GM18520 (cell line): ENCODE measurements at regions not wholly inside any gene's neighbourhood (a gene's known extent, or its start where the extent isn't known, plus 50 kb on each side); places are given as distances from the start of the nearest gene placed in this dataset.
"Not testable (repeated sequence)": the region's sequence is repeated elsewhere in the genome, so short reads cannot be mapped to it uniquely, and the experiment has no call there.

Source experiments
- ATAC-seq: cut with Tn5 transposase; IDR thresholded peaks from one replicate; pipeline ENCODE4 v1.9.1; 2021; ENCODE audit not compliant: unreplicated experiment

DNA sequence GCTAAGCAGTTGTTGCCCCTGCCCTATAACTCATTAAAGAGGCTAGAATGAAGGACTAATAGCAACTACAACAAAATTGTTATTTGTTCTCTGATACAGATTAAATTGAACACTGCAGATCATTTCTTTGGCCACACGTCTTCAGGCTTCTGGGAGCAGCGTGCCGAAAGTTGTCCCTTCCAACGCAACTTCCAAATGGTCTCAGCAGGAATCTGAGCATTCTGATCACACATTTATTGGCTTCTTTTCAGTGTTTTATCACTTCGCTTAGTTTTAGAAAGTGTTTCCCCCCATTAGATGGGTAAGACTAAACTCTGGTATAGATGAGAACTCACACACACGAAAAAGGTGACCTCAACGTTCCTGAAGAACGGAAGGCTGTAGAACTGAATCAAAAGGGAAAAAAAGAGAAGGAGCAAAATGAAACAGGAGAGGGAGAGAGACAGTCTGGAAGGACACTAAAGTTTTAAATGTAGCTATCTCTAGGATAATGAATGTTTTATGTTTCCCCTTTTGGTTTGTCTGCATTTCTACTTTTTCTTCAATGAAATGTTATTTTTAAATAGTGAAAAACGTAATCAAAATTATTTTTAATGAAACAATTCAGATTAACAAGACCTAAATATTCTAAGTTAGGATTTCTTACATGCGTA, 336.5 kb downstream of the RRAGC start:
- ATAC-seq: no peak

DNA sequence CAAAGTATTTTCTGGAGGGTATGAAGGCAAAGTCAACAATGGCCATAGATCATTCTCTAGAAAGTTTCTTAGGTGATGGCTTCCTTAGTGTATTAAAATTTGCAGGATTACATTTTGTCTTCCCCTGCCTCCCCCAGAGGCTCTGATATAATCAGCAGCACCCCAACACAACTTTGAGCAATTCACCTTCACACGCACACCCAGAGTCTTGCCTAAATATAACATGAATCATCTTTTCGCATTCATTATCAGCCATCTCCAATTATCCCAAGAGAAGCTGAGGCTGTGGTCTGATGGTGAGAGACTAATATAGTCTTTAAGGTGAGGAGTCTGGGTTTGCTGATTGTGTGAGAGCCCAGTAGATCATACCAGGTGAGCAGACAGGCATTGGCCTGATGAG, 343.0 kb downstream of the RRAGC start:
- ATAC-seq: no peak

DNA sequence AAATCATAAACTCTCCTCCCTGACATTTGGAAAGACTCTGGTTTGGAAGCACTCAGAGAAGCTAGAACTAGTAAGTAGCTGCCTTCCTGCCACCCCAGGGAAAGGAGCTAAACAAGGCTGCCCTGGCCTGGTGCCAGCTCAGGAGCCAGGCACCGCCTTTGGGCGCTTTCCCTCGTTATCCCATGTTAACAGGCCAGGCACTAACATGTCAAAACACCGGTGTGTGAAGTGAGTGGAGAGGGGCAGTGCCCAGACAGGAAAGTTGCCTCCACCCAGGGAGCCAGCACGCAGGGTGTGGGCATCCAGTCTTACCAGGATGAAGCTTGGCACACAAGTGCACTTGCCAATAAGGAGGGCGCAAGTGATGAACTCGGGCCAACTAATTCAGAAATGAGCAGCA, 346.8 kb downstream of the RRAGC start:
- ATAC-seq: no peak

- no peak for ATAC-seq
These were observed 347.4 kb downstream of the RRAGC start for GRCh38 chr1:38512024-38512767.

DNA sequence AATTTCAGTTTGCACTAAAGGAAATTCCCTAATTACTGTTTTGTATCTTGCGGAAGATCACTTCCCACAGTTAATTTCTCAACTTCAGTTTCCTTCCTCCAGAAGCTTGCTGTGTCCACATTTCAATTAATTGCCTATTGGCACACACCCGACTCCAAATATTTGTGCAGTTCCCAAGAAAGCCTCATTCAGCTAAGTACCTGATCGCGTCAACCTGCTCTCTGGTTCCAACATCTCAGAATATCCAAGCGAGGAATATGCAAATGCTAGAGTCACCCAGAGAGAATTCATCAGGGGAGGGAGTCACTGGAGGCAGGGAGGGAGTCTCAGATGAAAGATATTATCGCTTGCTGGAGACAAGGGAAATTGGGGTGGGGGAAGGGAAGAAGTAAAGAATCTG, 351.3 kb downstream of the RRAGC start:
- ATAC-seq: no peak

DNA sequence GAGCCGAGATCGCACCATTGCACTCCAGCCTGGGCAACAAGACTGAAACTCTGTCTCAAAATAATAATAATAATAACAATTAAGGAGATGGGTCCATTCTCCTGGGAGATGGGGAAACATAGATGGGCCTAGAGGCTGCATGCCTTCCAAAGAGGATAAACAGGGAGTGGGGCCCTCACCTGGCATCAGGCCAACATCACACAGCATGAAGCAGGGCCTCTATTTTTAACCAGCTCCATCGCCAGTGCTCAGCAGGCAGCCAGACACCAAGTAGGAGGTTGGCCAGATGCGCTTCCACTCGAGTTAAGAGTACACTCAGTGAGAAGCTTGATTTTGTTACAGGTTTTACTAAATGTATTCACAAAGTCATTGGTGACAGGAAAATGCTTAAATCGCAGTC, 352.0 kb downstream of the RRAGC start:
- ATAC-seq: no peak

DNA sequence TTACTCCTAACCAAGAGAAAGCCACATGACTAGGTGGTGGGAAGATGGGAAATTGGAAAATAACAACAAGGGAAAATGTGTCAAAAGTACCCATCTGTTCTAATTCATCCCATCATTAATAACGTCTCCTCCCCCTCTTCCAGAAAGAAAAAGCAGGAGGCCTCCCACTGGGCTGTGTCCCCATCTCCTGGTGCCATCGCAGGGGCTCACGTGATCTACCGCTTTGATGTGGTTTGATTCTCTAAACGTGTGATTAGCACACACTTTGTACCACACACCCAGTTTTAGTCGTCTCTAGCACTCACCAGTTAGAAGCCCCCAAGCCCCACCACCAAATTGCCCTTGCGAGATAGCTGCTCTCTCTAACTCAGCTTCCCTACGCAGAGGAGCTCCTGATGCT, 353.6 kb downstream of the RRAGC start:
- ATAC-seq: no peak

DNA sequence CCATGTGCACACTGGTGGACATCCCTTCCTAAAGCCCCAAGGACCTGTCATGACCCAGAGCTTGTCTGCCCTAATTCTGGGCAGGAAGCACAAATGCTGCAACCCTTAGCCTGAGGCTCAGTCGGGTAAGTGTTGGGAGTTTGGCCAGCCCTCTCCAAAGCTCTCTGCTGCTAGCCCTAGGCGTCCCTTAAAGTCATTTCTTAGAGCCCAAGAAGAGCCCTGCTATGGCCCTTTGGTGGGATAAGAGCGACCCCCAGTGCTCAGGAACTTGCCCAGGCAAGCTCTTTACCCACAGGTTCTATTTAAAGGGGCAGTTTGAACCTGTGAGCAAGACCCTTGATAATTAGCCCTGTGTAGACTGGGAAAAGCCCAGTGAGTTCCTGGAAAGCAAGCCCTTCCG, 356.8 kb downstream of the RRAGC start:
- no peak for ATAC-seq

DNA sequence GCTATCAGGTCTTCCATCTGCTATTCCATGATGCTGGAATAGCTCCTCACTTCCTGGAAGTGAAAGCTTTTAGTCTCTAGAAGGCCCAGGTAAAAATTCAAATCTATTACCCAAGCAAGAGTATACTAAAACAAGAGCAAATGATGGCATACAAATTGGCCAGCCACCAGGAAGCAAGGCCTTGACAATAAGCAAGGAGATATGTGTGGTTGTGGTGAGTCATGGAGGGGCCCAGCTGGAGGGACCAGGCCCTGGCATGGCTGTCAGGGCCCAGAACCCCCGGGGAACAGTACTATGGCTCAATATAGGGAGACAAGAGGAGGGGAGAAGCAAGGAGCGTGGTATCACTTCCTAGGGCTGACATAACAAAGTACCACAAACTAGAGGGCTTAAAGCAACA, 358.7 kb downstream of the RRAGC start:
- no peak for ATAC-seq

- ATAC-seq: no peak
These were observed 359.2 kb downstream of the RRAGC start for GRCh38 chr1:38500352-38500751.

DNA sequence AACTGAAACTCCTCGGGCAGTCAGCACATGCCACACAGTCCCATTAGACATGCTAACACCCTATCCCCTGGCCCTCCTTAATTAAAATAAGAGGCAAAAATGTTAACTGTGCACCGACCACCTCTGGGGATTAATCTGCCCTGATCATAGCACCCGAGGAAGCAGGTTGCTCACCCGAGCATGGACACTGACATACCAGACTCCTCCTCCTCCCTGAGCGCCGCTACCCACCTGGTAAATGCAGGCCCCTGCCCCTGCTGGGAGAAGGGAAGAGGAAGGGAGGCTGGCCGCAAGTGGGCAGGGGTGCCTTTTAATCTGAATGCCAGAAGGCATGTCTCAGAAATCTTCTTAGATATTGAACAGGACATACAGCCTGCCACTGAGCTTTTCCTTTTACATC, 360.9 kb downstream of the RRAGC start:
- no peak for ATAC-seq

- ATAC-seq: no peak
These were observed 361.5 kb downstream of the RRAGC start for GRCh38 chr1:38497921-38498656.

DNA sequence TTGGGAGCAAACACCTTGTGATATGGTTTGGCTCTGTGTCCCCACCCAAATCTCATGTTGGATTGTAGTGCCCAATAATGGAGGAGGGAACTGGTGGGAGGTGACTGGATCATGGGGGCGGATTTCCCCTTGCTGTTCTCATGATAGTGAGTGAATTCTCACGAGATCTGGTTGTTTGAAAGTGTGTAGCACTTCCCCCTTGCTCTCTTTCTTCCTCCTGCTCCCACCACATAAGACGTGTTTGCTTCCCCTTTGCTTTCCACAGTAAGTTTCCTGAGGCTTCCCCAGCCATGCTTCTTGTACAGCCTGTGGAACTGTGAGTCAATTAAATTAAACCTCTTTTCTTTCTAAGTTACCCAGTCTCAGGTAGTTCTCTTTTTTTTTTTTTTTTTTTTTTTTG, 366.3 kb downstream of the RRAGC start:
- not testable (repeated sequence) for ATAC-seq

DNA sequence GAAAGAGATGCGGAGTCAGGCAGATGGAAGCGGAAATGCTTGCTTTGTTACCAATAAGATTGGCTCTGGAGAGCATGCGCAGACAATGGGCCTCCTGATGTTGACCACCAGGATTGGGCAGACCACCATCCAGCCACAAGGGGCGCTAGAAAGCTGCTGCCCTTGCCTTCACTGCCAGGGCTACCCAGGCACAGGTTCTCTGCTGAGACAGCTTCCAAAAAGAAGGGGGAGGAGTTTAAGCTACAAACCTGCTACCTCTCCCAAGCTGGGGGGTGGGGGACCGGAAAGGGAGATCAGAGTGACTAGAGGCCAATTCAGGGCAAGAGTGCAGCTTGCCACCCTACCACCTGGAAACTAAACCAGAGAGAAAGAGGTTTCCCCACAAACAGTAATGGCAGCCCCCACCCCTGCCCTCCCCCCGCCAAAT, 369.7 kb downstream of the RRAGC start:
- ATAC-seq: no peak

GRCh38 chr1:38488162-38488898, 371.2 kb downstream of the RRAGC start:
- no peak for ATAC-seq

GRCh38 chr1:38487396-38487795, 372.2 kb downstream of the RRAGC start:
- ATAC-seq: no peak

GRCh38 chr1:38486085-38486484, 373.5 kb downstream of the RRAGC start:
- ATAC-seq: no peak

- no peak for ATAC-seq
These were observed 377.4 kb downstream of the RRAGC start for GRCh38 chr1:38481871-38482826.

GRCh38 chr1:38479662-38480061, 379.9 kb downstream of the RRAGC start:
- not testable (repeated sequence) for ATAC-seq

GRCh38 chr1:38477811-38478210, 381.8 kb downstream of the RRAGC start:
- no peak for ATAC-seq
